NCI-H82 treated with DMSO at 0.1 percent for 48 hours (cell line): ENCODE measurements at regions not wholly inside any gene's neighbourhood (a gene's known extent, or its start where the extent isn't known, plus 50 kb on each side); places are given as distances from the start of the nearest gene placed in this dataset.

ENCODE experiments used
- DNase-seq: peaks from one replicate; lab custom pipeline; 2025; ENCODE audit not compliant: unreplicated experiment; lab: John Stamatoyannopoulos, UW

DNA sequence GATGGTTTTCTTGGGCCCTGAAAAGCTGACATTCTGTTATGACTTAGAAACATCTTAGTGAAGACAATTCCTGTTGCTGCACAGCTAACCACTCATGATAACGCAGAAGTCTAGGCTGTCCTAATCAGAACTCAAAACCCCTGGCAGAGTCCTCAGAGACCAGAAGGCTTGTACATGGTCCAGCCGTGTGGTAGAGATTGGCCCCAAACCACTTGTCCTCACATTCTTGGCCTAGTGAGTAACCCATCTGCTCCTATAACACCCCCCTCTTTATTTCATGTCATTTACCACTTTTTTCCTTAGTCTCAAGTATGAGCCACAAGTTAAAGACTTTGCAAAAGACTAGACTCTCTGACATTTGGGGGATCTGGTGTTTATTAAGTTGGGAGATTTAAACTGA is 116.5 kb upstream of the ADAMTS18 start:
- DNase-seq: no peak

DNA sequence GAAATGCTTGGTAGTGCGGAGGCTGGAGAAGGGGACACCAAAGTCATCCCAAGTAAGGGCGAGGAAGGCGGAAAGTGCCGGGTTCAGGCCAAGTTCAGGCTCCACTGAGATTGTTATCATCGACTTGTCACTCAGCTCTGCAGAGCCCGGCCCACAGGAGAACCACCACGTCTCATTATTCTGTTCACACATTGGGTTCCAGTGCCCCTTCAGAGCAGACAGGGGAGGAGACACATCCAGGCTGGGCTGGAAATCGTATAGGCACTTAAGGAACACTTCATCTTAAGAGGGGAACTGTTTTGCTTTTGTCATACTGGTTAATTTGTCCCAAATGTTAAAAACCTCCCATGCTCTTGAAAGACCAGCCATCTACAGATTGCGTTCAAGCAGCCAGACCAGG is 118.3 kb upstream of the ADAMTS18 start:
- no peak for DNase-seq

DNA sequence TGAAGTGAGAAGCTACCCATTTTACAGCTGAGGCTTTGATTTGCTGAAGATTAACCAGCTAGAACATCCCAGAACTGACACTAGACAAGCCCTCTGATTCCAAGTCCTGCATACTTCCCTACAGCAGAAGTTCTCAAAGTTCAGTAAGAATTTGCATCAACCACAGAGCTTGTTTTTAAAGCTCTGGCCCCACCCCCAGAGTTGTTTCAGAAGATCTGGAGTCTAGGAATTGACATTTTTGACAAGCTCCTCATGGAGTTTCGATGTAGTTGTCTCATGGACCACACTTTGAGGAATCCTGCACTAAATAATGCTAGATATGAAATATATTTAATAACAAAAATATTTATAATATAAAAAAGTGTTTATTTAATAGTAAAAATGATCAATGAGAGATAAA is 120.3 kb upstream of the ADAMTS18 start:
- no peak for DNase-seq

DNA sequence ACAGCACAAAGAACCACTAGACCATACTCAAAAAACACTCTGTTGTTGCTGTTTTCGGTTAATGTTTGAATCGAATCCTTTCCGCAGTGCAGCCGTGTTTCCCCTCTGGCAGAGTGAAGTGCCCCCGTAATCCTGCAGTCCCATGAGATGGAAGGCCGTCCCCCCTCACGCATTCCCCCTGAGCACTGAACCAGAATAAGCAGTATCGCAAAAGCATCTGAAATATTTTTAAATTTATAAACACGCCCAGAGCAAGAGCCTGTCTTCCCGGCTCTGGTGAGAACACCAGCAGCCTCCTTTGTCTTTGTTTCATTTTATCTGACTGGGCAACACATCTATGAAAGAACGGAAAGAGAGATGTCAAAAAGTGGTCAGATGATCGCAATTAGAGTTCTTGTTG is 121.0 kb upstream of the ADAMTS18 start:
- no peak for DNase-seq

DNA sequence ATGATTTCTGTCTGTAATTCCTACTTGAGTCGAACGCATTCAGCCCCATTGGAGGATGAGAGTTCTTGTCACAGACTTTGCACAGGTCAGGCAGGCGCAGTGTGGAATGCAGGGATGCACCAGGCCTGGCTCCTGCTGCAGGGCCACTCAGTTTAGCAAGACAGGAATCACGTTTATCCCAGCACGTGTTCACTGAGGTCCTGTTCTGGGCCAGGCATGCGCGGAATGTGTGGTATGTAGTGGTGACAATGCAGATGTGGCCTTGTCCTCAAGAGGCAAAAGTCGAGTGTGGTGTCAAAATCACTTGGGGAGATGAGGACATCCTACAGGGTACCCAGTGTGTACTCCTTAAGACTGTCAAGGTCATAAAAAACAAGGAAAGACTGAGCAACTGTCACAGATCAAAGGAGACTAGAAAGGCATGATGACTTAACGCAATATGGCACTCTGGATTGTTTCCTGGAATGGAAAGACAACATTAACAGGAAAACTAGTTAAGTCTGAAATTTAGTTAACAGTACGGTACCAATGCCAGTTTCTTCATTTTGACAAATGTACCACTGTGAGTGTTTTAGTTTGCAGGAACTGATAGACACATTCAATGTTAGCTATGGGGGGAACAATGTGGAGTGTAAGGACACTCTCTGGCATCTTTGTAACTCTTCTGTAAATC is 121.5 kb upstream of the ADAMTS18 start:
- no peak for DNase-seq

DNA sequence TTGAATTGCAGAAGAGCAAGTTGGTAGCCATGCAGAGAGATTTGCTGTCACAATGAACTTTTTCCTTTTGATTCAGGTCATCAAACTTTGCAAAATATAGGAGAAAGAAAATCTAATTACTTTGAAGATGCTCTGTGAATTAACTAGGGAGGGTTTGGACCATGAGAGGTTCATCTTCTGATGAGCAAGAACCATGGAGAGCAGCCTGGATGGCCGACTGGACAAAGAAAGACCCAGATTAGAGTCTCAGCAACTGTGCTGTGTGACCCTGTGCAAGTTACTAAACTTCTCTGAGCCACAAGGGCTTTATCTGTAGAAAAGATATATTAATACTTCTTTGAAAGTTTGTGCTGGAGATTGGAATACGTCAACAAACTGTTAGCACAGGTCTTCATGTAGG is 122.6 kb upstream of the ADAMTS18 start:
- DNase-seq: no peak

DNA sequence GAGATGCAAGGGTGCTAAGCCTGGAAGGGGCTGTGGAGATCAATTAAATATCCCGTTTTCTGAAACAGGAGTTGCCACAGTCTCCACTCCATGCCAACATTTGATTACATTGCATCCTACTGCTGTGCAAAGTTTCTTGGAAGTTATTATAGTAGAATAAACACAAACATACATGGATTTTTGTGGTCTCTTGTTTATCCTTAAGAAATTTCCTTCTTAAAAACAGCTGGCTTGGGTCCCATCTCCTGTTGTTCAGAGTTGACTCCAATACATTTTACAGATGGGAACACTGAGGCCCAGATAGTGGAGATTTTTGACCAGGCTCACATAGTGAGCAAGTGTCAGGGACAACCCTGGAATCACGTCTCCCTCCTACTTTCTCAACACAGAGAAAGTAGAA is 124.0 kb upstream of the ADAMTS18 start:
- DNase-seq: no peak

DNA sequence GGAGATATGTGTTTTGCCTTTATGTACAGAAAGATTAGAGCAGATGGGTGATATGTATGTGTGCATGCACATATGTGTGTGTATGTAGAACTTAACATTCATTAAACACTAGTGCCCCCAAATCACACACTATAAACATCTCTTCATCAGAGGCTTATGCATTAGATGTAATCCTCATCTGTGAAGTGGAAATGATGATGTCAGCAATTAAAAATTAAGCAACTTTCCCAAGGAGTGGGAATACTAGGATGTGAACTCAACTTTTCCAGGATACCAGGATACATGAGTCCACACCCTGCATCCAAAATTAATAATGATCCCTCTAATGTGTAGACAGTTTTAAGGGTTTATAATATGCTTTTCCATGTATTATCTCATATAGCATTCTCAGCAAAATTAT is 127.7 kb upstream of the ADAMTS18 start:
- DNase-seq: no peak

DNA sequence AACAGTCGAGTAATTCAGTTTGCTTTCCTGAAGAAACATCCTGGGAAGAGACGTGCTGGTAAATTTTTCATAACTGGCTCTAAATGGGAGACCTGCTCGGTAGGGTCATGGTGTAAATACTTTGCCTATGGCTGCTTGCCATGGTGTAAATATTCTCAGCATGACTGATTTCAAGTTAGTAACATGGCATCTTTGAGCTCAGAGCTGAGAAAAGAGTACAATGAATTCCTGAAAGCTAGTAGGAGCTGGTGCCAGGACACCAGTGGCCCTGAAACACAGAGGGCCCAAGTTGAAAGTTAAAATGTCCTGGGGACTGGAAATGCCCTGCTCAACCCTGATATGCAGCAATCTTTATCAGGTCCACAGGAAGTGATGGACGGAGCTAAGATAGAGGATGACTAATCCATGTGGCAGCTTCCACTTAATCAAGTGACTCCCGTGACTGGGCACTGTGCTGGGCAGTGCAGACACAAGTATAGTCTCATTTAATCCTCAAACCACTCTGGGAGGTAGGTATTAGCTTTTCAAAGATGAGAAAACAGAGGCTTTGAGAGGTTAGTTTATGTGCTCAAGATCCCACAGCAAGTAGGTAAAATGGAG is 130.1 kb upstream of the ADAMTS18 start:
- no peak for DNase-seq

DNA sequence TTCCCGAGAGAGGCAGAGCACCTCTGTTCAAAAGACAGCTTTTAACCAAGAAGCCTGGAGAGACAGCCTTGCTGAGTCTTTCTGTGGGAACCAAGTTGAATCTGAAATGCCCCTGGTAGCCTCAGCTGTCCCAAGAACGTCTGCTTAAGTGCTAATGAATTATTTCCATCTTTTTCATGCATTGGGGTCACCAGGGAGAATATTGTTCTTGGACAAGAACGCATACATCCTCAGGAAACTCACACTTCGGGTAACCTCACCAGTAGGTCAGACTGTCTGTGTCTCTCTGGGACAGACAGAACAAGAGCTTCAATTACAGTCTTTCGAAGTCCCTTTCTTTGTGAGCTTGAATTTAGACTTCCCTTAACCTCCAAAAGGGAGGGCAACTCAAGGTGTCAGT is 134.6 kb upstream of the ADAMTS18 start:
- DNase-seq: no peak

DNA sequence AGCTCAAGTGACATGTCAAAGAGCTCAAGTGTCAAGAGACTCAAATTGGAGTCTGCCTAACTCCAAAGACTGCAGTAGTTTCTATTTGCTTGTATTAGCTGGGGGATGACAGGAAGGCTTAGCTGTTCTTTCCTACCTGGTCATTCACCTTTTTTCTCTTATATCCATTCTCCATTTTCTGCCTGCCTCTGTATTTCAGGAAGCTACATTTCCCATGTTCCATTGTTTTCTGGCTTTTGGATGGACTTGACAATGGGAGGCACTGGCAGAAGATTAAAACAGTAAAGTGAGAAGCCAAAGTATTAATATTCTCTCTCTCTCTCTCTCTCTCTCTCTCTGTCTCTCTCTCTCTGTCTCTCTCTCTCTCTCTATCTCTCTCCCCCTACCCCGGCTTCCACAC is 135.7 kb upstream of the ADAMTS18 start:
- no peak for DNase-seq

DNA sequence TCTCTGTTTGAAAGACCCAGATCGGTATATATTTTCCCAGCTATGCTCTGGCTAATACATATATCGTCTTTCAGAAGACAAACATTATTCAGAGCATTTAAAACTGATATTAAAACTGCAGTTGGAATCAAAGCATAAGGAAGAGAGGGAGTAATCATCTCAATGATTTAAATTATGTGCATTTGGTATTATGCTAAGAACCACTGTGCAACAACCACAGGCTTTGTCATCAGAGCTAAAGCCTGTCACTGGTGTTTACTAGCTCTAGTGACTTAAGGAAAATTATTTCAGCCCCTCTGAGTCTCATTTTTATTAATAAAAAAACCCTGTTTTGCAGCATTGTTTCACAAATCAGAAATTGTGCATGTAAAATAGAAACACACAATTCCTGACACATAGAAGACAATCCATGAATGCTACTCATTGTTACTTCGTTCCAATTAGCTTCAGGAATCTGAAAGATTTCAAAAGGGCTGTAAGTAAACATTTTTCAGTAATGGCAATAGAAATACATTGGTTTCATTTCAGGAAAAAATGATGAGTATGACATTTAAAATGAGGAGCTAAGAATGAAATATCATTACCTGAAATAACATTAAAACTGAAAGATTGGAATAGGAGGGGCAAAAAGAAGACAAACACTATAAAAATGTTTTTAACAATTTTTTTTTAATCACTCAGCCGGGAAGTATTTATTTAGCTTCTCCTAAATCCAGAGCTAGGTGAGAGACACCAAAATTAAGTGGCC is 136.5 kb upstream of the ADAMTS18 start:
- no peak for DNase-seq

DNA sequence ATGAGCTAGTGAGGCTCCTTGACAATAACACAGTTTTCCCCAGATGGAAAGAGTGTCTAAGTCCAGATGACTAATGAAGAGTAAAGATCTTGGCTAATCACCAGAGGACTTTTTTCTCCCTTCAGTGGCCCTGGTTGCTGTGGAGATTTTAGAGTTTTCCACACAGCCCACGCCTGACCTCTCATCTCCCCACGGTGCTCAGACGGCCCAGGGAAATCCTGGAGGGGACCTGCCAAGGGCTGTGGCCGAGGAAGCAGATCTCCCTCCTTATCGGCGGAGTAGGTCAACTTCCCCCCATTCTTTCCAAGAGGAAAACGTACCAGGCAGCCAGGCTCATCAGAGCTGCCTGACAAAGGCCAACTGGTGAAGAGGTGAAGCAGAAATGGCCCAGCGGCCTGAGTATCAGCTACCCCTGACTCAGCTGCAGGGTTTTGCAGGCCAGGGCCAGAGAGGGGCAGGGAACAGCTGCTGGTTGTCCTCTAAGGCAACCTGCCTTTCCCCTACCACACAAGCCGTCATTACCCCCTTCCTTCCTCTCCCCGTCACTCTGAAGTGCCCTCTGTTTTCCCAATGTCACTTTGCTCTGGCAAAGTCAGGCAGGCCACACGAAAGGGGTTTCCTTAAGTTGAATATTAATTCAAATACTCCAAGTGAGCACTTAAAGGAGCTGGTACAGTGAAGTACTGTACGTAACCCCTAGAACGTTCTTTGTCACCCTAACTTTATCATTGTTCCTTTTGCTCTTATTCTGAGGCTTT is 140.2 kb upstream of the ADAMTS18 start:
- DNase-seq: no peak

DNA sequence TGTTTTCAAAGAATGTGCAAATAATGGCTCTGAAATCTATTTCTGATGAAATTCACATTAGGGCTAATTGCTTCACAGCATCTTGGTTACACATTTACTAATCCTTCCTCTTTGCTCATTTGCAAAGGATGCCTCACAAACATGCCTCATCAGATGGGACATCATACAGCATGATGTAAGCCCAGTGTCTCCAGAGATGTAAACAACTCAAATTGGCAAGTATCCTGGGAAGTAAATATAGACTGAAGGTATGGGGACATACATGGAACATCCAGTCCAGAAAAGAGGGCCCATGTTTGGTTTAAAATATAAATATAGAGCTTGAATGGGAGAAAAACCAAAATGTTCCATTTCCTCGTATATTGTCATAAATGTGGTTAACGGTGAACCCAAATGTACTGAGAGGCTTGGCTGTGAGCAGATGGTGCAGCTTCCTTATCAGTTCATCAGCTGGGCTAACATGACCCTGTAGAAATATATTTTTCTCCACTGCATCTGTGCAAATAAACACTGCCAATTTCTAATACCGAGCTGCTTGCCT is 142.9 kb upstream of the NUDT7 start:
- no peak for DNase-seq

DNA sequence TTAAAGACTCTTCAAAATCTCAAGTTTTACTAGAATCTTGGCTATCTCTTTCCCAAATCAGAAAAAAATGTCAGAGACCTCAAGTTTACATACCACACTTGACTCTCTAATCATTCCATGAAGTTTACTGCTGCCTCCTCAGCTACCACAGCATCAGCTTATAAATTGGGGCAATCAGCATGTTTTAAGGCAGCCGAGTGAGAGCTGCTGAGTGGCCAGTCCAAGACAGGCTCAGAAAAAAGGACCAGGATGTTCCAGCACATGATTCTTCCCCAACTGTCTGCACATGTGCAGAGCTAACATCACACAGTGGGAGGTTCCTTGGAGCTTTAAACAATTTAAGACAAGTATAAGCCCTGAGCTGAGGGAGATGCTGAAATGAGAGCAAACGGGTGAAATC is 140.6 kb upstream of the NUDT7 start:
- no peak for DNase-seq

DNA sequence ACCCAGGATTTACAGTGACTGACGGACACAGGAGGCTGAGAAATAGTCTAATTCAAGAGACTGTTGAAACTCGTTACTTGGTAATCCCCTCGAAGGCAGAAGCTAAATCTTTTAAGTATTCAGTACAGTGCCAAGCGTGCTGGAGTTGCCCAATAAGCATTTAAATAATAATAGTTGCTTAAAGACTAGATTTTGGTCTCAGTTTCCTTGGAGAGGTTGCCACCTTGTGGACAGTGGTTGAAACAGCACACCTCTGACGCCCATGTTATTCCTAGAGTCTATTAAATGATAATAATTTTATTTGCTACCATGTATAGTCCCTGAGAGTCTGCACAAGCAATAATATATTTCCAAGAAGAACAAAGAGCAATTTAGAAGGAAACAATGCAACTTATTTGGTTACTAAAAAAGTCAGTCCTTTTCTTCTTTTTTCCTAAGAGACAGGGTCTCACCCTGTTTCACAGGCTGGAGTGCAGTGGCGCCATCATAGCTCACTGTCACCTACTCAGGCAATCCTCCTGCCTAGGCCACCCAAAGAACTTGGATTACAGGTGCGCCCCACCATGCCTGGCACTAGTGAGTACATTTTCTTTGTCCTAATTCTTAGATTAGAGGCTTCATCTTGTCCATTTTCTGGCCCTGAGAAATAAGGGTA is 138.0 kb upstream of the NUDT7 start:
- DNase-seq: peak; percentile 53

DNA sequence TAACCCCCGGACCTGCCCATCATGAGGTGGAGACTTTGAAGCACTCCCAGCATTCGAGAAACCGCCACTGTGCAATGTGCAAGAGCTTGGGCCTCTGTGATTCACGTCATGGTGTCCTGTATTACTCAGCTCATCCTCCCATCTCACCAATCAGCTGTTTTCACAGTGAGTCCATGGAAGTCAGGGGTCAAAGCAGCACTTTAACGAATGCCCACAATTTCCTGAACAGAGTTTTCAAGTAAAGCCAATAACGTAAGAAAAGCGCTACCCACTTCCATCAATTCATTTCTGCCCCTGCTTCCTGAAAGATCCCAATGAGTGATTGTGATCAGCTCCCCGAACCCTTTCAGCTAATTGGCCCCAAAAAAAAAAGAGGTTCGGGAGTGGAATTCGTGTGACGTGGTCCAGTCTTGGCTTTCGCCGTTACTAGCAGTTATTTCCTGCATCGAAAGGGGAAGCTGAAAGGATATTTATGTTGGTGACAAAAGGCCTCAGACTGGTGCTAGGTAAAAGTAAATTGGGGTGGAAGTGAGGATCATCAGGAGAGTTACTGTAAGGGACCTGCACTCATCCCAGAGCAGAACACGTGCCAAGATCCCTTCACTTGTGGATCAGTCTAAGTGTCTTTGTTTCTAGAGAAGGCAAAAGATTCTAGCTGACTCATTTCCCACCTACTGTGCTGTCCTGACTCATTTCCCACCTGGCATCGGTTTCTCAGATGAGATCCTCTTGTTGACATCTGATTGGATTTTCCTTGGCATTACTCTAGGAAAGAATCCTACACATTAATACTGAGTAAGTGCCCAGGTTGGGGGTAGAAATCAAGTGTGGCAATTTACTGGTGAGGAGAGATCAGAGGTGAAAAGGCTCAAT is 136.7 kb upstream of the NUDT7 start:
- no peak for DNase-seq

DNA sequence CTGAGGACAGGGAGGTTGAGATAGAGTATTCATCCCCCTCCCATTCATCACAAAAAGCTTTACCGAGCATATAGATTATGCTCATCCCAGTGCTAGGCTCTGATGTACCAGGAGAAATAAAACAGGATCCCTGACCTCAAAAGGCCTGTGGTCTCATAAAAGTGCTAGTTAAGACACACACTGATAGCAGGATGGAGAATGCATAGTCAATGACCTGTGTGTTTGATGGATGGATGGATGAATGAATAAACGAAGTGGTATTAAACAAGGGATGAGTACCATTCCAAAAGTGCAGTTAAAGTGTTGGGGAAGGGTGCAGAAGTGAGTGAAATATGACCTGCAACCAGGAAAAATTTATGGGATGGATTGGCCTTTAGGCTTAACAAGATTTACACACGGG is 133.9 kb upstream of the NUDT7 start:
- DNase-seq: no peak

DNA sequence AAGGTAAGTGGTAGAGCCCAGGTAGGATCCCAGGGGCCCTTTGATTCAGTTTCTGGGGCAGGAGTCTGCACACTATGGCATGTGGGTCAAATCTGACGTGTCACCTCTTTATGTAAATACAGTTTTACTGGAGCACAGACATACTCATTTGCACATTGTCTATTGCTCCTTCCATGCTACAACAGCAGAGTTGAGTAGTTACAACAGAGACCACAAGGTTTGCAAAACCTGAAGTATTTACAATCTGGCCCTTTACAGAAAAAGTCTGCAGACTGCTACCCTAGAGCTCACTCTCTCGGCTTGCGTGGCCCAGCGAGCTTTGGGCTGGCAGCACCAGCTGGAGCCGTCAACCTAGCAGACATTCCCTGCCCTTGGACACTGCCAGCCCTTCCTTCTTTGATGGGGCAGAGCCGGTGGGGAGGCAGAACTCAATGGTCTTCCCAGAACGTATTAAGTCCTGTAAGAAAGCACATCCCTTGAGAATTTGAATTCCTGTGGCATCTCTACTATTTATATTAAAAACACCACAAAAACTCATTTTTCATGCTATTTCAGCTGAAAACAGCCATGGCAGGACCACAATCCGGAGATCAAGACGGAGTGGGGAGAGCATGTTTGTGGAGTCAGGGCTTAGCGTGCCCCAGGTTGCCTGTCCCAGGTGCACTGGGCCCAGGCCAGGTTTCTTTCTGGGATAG is 133.1 kb upstream of the NUDT7 start:
- no peak for DNase-seq
